ENCODE measurements at regions not wholly inside any gene's neighbourhood (a gene's known extent, or its start where the extent isn't known, plus 50 kb on each side); places are given as distances from the start of the nearest gene placed in this dataset.

- no peak for TF ChIP-seq CTCF (IDR thresholded peaks at IDR 0.05; ENCODE audit: insufficient read depth, low read length, poor library complexity, severe bottlenecking)
- TF ChIP-seq EZH2phosphoT487 (conservative IDR thresholded peaks at IDR 0.05; ENCODE audit: low read length) = no peak
Observed at GRCh38 chr2:83757329-83757728, 701.8 kb downstream of the SUCLG1 start.

Measured in SU-DHL-6 (cell line).